Liver (tissue), 7 donors: ENCODE measurements at regions not wholly inside any gene's neighbourhood (a gene's known extent, or its start where the extent isn't known, plus 50 kb on each side); places are given as distances from the start of the nearest gene placed in this dataset.

Experiments
- DNase-seq: peaks from one replicate; pipeline ENCODE4 v3.0.0-alpha.2; 2017; ENCODE audit warnings: low spot score
- H3K27ac ChIP-seq, 2 donors: one replicate each; pipeline ENCODE4 v1.7.0; 2013; ENCODE audit warnings: inconsistent platforms in 2 of 2, low read length in 2 of 2, control low read depth in 1 of 2, low read depth in 1 of 2, mild to moderate bottlenecking in 1 of 2
- H3K27me3 ChIP-seq, 4 donors: one replicate each; pipeline versions ENCODE4 v1.6.1 to v1.7.0; 2013; ENCODE audit warnings: low read length in 3 of 4, inconsistent platforms in 1 of 4, mild to moderate bottlenecking in 1 of 4, moderate library complexity in 1 of 4; ENCODE audit not compliant: control insufficient read depth in 4 of 4, insufficient read depth in 4 of 4
- H3K36me3 ChIP-seq, 4 donors: one replicate each; pipeline versions ENCODE4 v1.6.1 to v1.7.0; 2013; ENCODE audit warnings: low read length in 3 of 4, mild to moderate bottlenecking in 3 of 4, low read depth in 1 of 4, moderate library complexity in 1 of 4; ENCODE audit not compliant: control insufficient read depth in 4 of 4, insufficient read depth in 3 of 4
- H3K4me1 ChIP-seq, 4 donors: one replicate each; pipeline versions ENCODE4 v1.6.1 to v1.7.0; 2013; ENCODE audit warnings: low read length in 3 of 4, mild to moderate bottlenecking in 3 of 4, moderate library complexity in 1 of 4; ENCODE audit not compliant: control insufficient read depth in 4 of 4, insufficient read depth in 4 of 4
- H3K4me3 ChIP-seq, 3 donors: one replicate each; pipeline versions ENCODE4 v1.6.1 to v1.7.0; 2013; ENCODE audit warnings: low read length in 3 of 3, control low read depth in 1 of 3, low read depth in 1 of 3, mild to moderate bottlenecking in 1 of 3
- H3K9ac ChIP-seq, 2 donors: one replicate each; pipeline ENCODE4 v1.7.0; 2013; ENCODE audit warnings: low read length in 2 of 2, mild to moderate bottlenecking in 2 of 2, moderate library complexity in 2 of 2, control low read depth in 1 of 2, low read depth in 1 of 2
- H3K9me3 ChIP-seq, 4 donors: one replicate each; pipeline versions ENCODE4 v1.6.1 to v1.7.0; 2013; ENCODE audit warnings: low read length in 3 of 4; ENCODE audit not compliant: control insufficient read depth in 4 of 4
- FOXA2 ChIP-seq: IDR thresholded peaks from 2 replicates; pipeline ENCODE4 v1.6.1; 2016; ENCODE audit warnings: antibody characterized with exemption
- HNF4A ChIP-seq, 2 donors: conservative IDR thresholded peaks; 2 replicates each; pipeline ENCODE4 v1.6.1; 2016; ENCODE audit warnings: antibody characterized with exemption in 2 of 2, mild to moderate bottlenecking in 2 of 2
- HNF4G ChIP-seq: IDR thresholded peaks from 2 replicates; pipeline ENCODE4 v1.6.1; 2016; ENCODE audit warnings: antibody characterized with exemption
- JUND ChIP-seq, 2 donors: IDR thresholded peaks; 2 replicates each; pipeline ENCODE4 v1.6.1; 2016; ENCODE audit warnings: antibody characterized with exemption in 2 of 2
- NR2F2 ChIP-seq: IDR thresholded peaks from 2 replicates; pipeline ENCODE4 v1.6.1; 2016; ENCODE audit warnings: antibody characterized with exemption
- RAD21 ChIP-seq, 2 donors: IDR thresholded peaks; 2 replicates each; pipeline ENCODE4 v1.6.1; 2016; ENCODE audit warnings: antibody characterized with exemption in 2 of 2, mild to moderate bottlenecking in 2 of 2
- RXRA ChIP-seq, 2 donors: IDR thresholded peaks; 2 replicates each; pipeline ENCODE4 v1.6.1; 2017 to 2018; ENCODE audit warnings: antibody characterized with exemption in 2 of 2, mild to moderate bottlenecking in 1 of 2
- SP1 ChIP-seq: IDR thresholded peaks from 2 replicates; pipeline ENCODE4 v1.6.1; 2018; ENCODE audit warnings: antibody characterized with exemption, mild to moderate bottlenecking
- TAF1 ChIP-seq: conservative IDR thresholded peaks from 2 replicates; pipeline ENCODE4 v1.6.1; 2016; ENCODE audit warnings: antibody characterized with exemption, mild to moderate bottlenecking
- WGBS: extraction: QIAGEN DNeasy Blood & Tissue Kit; methylation state at CpG from one replicate; pipeline ENCODE4 v1.1.7; 2013; 5-methylcytosine and 5-hydroxymethylcytosine counted together
- TF ChIP-seq, protein P1 (sequence below): IDR thresholded peaks from 2 replicates; pipeline ENCODE4 v1.6.1; 2016; ENCODE audit warnings: antibody characterized with exemption
- TF ChIP-seq, protein P2 (sequence below): IDR thresholded peaks from 2 replicates; pipeline ENCODE4 v1.6.1; 2016; ENCODE audit warnings: antibody characterized with exemption
- TF ChIP-seq, protein P3 (sequence below): IDR thresholded peaks from 2 replicates; pipeline ENCODE4 v1.6.1; 2016; ENCODE audit warnings: antibody characterized with exemption
- TF ChIP-seq, protein P4 (sequence below): IDR thresholded peaks from 2 replicates; pipeline ENCODE4 v1.6.1; 2016; ENCODE audit warnings: antibody characterized with exemption, mild to moderate bottlenecking
- donor health status: healthy.
- donor health status: healthy.
- donor health status: healthy.
- donor health status: healthy.

DNA sequence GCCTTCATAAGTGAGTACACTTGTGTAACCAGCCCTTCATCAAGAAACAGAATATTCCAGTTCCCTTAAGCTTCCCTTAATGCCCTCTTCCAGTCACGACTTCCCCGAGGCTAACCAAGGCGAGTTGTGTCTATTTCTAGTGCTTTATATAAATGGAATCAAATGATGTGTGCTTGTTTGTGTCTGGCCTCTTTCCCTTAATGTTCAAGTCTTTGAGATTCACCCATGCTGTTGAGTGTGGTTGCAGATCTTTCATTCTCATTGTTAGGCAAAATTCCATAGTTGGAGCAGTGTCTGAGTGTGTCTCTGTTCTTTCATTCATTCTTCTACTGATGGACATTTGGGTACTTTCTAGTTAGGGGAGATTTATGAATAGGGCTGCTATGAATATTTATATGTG, 135.0 kb downstream of the CEBPB start:
- TF ChIP-seq RAD21 (IDR thresholded peaks at IDR 0.05) (no peak), SP1 (no peak), RXRA (IDR thresholded peaks at IDR 0.05) (no peak), HNF4G (no peak)
- TF ChIP-seq, protein P1, sequence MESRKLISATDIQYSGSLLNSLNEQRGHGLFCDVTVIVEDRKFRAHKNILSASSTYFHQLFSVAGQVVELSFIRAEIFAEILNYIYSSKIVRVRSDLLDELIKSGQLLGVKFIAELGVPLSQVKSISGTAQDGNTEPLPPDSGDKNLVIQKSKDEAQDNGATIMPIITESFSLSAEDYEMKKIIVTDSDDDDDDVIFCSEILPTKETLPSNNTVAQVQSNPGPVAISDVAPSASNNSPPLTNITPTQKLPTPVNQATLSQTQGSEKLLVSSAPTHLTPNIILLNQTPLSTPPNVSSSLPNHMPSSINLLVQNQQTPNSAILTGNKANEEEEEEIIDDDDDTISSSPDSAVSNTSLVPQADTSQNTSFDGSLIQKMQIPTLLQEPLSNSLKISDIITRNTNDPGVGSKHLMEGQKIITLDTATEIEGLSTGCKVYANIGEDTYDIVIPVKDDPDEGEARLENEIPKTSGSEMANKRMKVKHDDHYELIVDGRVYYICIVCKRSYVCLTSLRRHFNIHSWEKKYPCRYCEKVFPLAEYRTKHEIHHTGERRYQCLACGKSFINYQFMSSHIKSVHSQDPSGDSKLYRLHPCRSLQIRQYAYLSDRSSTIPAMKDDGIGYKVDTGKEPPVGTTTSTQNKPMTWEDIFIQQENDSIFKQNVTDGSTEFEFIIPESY: no peak
- TF ChIP-seq, protein P2, sequence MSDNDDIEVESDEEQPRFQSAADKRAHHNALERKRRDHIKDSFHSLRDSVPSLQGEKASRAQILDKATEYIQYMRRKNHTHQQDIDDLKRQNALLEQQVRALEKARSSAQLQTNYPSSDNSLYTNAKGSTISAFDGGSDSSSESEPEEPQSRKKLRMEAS: no peak
- Histone ChIP-seq H3K27ac (no peak overlapping the region), H3K9me3 (no peaks in the 10 kb centered on the region), H3K4me1 (peaks cover 0 to 5% (median 0%) of the 10 kb centered on the region in 4 donors), H3K9ac (no peak overlapping the region), H3K27me3 (no peaks in the 10 kb centered on the region), H3K4me3 (no peak overlapping the region), H3K36me3 (no peaks in the 10 kb centered on the region)
- no peak for DNase-seq
- WGBS: 88% methylated on average over 3 of the region's 3 CpGs

GRCh38 chr20:50327666-50328065, 137.0 kb downstream of the CEBPB start:
- Histone ChIP-seq H3K36me3 (no peaks in the 10 kb centered on the region), H3K27ac (no peak overlapping the region), H3K4me1 (peaks cover 8 to 16% (median 12%) of the 10 kb centered on the region in 4 donors), H3K9ac (no peak overlapping the region), H3K9me3 (no peaks in the 10 kb centered on the region), H3K27me3 (no peaks in the 10 kb centered on the region), H3K4me3 (no peak overlapping the region)
- TF ChIP-seq JUND (IDR thresholded peaks at IDR 0.05): no peak
- no peak for TF ChIP-seq NR2F2
- no peak for TF ChIP-seq FOXA2
- TF ChIP-seq SP1: no peak
- TF ChIP-seq, protein P3, sequence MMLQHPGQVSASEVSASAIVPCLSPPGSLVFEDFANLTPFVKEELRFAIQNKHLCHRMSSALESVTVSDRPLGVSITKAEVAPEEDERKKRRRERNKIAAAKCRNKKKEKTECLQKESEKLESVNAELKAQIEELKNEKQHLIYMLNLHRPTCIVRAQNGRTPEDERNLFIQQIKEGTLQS: no peak
- TF ChIP-seq TAF1: no peak
- TF ChIP-seq RXRA (IDR thresholded peaks at IDR 0.05): no peak
- TF ChIP-seq, protein P4, sequence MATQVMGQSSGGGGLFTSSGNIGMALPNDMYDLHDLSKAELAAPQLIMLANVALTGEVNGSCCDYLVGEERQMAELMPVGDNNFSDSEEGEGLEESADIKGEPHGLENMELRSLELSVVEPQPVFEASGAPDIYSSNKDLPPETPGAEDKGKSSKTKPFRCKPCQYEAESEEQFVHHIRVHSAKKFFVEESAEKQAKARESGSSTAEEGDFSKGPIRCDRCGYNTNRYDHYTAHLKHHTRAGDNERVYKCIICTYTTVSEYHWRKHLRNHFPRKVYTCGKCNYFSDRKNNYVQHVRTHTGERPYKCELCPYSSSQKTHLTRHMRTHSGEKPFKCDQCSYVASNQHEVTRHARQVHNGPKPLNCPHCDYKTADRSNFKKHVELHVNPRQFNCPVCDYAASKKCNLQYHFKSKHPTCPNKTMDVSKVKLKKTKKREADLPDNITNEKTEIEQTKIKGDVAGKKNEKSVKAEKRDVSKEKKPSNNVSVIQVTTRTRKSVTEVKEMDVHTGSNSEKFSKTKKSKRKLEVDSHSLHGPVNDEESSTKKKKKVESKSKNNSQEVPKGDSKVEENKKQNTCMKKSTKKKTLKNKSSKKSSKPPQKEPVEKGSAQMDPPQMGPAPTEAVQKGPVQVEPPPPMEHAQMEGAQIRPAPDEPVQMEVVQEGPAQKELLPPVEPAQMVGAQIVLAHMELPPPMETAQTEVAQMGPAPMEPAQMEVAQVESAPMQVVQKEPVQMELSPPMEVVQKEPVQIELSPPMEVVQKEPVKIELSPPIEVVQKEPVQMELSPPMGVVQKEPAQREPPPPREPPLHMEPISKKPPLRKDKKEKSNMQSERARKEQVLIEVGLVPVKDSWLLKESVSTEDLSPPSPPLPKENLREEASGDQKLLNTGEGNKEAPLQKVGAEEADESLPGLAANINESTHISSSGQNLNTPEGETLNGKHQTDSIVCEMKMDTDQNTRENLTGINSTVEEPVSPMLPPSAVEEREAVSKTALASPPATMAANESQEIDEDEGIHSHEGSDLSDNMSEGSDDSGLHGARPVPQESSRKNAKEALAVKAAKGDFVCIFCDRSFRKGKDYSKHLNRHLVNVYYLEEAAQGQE: no peak
- no peak for TF ChIP-seq HNF4A (conservative IDR thresholded peaks at IDR 0.05)
- no peak for TF ChIP-seq HNF4G
- TF ChIP-seq, protein P1: no peak
- no peak for DNase-seq
- WGBS: 72% methylated on average over 2 of the region's 2 CpGs
